ENCODE measurements at regions not wholly inside any gene's neighbourhood (a gene's known extent, or its start where the extent isn't known, plus 50 kb on each side); places are given as distances from the start of the nearest gene placed in this dataset.

- TF ChIP-seq CTCF (IDR thresholded peaks at IDR 0.05) = no peak
- TF ChIP-seq EZH2 (IDR thresholded peaks at IDR 0.05) = no peak
Observed at GRCh38 chr15:36406911-36407310, 172.5 kb upstream of the CDIN1 start.

All from neural progenitor cell (in vitro differentiated cells).